Ovary (tissue), 3 donors: ENCODE measurements at regions not wholly inside any gene's neighbourhood (a gene's known extent, or its start where the extent isn't known, plus 50 kb on each side); places are given as distances from the start of the nearest gene placed in this dataset.

Source experiments
- POLR2A ChIP-seq: fragments of 450-650 bp; IDR thresholded peaks from one replicate; pipeline ENCODE4 v1.6.1; 2017; ENCODE audit warnings: antibody characterized with exemption, mild to moderate bottlenecking, moderate library complexity
- TF ChIP-seq, protein P1 (sequence below), 3 donors: fragments of 450-650 bp in 2 of 3; fragments of 200-600 bp in 1 of 3; IDR thresholded peaks; one replicate each; pipeline versions ENCODE4 v1.5.1 to v1.8.0; 2016 to 2022; ENCODE audit warnings: antibody characterized with exemption in 3 of 3, mild to moderate bottlenecking in 1 of 3
- donor health status: DM: no; HTN: no; CAD: no.

DNA sequence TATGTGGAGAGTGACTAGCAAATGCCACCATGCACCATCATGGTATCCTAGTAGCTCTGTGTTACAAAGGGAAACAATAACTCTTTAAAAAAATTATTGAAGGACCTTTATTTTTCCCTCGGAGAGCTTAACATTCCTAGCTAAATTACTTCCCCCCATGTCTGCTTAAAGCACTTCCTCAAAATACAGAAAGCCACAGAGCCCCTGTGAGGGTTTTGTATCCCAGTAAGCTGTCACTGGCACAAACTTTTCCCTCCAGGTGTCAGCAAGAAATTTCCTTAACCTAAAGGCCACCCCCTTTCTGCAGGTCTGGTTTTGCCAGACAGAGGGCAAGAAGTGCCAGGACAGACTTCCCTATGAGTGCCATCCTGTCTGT lies 340.0 kb upstream of the PRDM1 start:
- TF ChIP-seq, protein P1, sequence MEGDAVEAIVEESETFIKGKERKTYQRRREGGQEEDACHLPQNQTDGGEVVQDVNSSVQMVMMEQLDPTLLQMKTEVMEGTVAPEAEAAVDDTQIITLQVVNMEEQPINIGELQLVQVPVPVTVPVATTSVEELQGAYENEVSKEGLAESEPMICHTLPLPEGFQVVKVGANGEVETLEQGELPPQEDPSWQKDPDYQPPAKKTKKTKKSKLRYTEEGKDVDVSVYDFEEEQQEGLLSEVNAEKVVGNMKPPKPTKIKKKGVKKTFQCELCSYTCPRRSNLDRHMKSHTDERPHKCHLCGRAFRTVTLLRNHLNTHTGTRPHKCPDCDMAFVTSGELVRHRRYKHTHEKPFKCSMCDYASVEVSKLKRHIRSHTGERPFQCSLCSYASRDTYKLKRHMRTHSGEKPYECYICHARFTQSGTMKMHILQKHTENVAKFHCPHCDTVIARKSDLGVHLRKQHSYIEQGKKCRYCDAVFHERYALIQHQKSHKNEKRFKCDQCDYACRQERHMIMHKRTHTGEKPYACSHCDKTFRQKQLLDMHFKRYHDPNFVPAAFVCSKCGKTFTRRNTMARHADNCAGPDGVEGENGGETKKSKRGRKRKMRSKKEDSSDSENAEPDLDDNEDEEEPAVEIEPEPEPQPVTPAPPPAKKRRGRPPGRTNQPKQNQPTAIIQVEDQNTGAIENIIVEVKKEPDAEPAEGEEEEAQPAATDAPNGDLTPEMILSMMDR (IDR thresholded peaks at IDR 0.05) = no peak
- no peak for TF ChIP-seq POLR2A
